ENCODE measurements at regions not wholly inside any gene's neighbourhood (a gene's known extent, or its start where the extent isn't known, plus 50 kb on each side); places are given as distances from the start of the nearest gene placed in this dataset.

GRCh38 chr2:795531-796041, 118.4 kb upstream of the TMEM18 start:
- Mint-ChIP-seq H3K27ac (no peak overlapping the region), H3K36me3 (no peaks in the 10 kb centered on the region), H3K4me1 (peaks cover 0 to 5% (median 0%) of the 10 kb centered on the region in 4 donors), H3K27me3 (no peaks in the 10 kb centered on the region), H3K4me3 (no peak overlapping the region), H3K9me3 (no peaks in the 10 kb centered on the region)
- Histone ChIP-seq H3K4me3 (ENCODE audit: low read depth, low read length) (no peak overlapping the region), H3K27me3 (ENCODE audit: control insufficient read depth, insufficient read depth, low read length) (no peaks in the 10 kb centered on the region), H3K4me1 (ENCODE audit: control insufficient read depth, insufficient read depth, low read length, poor library complexity, severe bottlenecking) (no peaks in the 10 kb centered on the region), H3K36me3 (ENCODE audit: control insufficient read depth, insufficient read depth, low read length) (no peaks in the 10 kb centered on the region), H3K9me3 (ENCODE audit: control insufficient read depth in 2 of 2, low read length in 2 of 2) (no peaks in the 10 kb centered on the region), H3K27ac (ENCODE audit: insufficient read depth, low read length, poor library complexity, severe bottlenecking) (no peak overlapping the region)
- no peak for ATAC-seq (ENCODE audit: low read depth in 2 of 2)
- no peak for DNase-seq

- no peaks in the 10 kb centered on the region for H3K27me3 ChIP-seq (ENCODE audit: control insufficient read depth, insufficient read depth, low read length)
- no peaks in the 10 kb centered on the region for H3K36me3 Mint-ChIP-seq
Observed at GRCh38 chr2:794554-795241, 117.5 kb upstream of the TMEM18 start.

GRCh38 chr2:793236-793635, 116.0 kb upstream of the TMEM18 start:
- Mint-ChIP-seq H3K27me3 (no peaks in the 10 kb centered on the region), H3K4me3 (no peak overlapping the region), H3K27ac (no peak overlapping the region), H3K9me3 (no peaks in the 10 kb centered on the region), H3K36me3 (peaks cover 3% of the 10 kb centered on the region), H3K4me1 (peaks cover 0 to 5% (median 0%) of the 10 kb centered on the region in 4 donors)
- H3K4me1 ChIP-seq (ENCODE audit: control insufficient read depth, insufficient read depth, low read length, poor library complexity, severe bottlenecking), result no peaks in the 10 kb centered on the region
- no peak overlapping the region for H3K4me3 ChIP-seq (ENCODE audit: low read depth, low read length)
- no peaks in the 10 kb centered on the region for H3K9me3 ChIP-seq (ENCODE audit: control insufficient read depth in 2 of 2, low read length in 2 of 2)
- no peak overlapping the region for H3K27ac ChIP-seq (ENCODE audit: insufficient read depth, low read length, poor library complexity, severe bottlenecking)
- ATAC-seq (ENCODE audit: low read depth in 2 of 2) (no peak), DNase-seq (no peak)
- no peaks in the 10 kb centered on the region for H3K27me3 ChIP-seq (ENCODE audit: control insufficient read depth, insufficient read depth, low read length)
- no peaks in the 10 kb centered on the region for H3K36me3 ChIP-seq (ENCODE audit: control insufficient read depth, insufficient read depth, low read length)

More at GRCh38 chr2:794554-795241, 117.5 kb upstream of the TMEM18 start:
- Histone ChIP-seq H3K4me1 (ENCODE audit: control insufficient read depth, insufficient read depth, low read length, poor library complexity, severe bottlenecking) (no peaks in the 10 kb centered on the region), H3K36me3 (ENCODE audit: control insufficient read depth, insufficient read depth, low read length) (no peaks in the 10 kb centered on the region), H3K4me3 (ENCODE audit: low read depth, low read length) (no peak overlapping the region), H3K9me3 (ENCODE audit: control insufficient read depth in 2 of 2, low read length in 2 of 2) (no peaks in the 10 kb centered on the region), H3K27ac (ENCODE audit: insufficient read depth, low read length, poor library complexity, severe bottlenecking) (no peak overlapping the region)
- Mint-ChIP-seq H3K9me3 (no peaks in the 10 kb centered on the region), H3K27me3 (no peaks in the 10 kb centered on the region), H3K27ac (no peak overlapping the region), H3K4me3 (no peak overlapping the region), H3K4me1 (peaks cover 0 to 5% (median 0%) of the 10 kb centered on the region in 4 donors)
- no peak for ATAC-seq (ENCODE audit: low read depth in 2 of 2)
- DNase-seq, result no peak

- H3K4me1 ChIP-seq (ENCODE audit: control insufficient read depth, insufficient read depth, low read length, poor library complexity, severe bottlenecking), result no peaks in the 10 kb centered on the region
- H3K27ac Mint-ChIP-seq, result no peak overlapping the region
- ATAC-seq (ENCODE audit: low read depth in 2 of 2), result no peak
- no peaks in the 10 kb centered on the region for H3K27me3 Mint-ChIP-seq
- no peak overlapping the region for H3K4me3 Mint-ChIP-seq
- H3K9me3 Mint-ChIP-seq, result no peaks in the 10 kb centered on the region
- no peaks in the 10 kb centered on the region for H3K9me3 ChIP-seq (ENCODE audit: control insufficient read depth in 2 of 2, low read length in 2 of 2)
- no peak for DNase-seq
- H3K27me3 ChIP-seq (ENCODE audit: control insufficient read depth, insufficient read depth, low read length), result no peaks in the 10 kb centered on the region
- H3K36me3 ChIP-seq (ENCODE audit: control insufficient read depth, insufficient read depth, low read length), result no peaks in the 10 kb centered on the region
- H3K36me3 Mint-ChIP-seq, result peaks cover 3% of the 10 kb centered on the region
- H3K4me3 ChIP-seq (ENCODE audit: low read depth, low read length), result no peak overlapping the region
- peaks cover 0 to 5% (median 0%) of the 10 kb centered on the region in 4 donors for H3K4me1 Mint-ChIP-seq
- H3K27ac ChIP-seq (ENCODE audit: insufficient read depth, low read length, poor library complexity, severe bottlenecking), result no peak overlapping the region
Observed at GRCh38 chr2:792687-793086, 115.5 kb upstream of the TMEM18 start.

- no peak overlapping the region for H3K4me3 Mint-ChIP-seq
Observed at GRCh38 chr2:790634-791245, 113.5 kb upstream of the TMEM18 start.

DNA sequence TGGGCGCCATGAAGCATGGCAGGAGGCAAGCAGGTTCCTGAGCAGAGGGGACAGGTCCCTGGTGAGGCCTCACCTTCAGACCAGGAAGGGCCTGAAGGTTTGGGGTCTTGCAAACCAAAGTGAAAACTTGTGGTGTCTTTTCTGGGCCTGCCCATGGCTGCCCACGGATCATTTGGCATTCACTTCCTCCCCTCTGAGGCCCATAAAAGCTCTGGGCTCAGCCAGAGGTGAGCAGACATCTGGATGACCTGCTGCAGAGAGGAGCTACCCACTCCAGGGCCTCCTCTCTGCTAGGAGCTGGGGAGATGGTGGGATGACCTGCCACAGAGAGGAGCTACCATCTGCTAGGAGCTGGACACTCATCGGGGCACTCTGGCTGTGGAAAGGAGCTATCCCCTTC, 112.9 kb upstream of the TMEM18 start:
- no peak overlapping the region for H3K4me3 ChIP-seq (ENCODE audit: low read depth, low read length)
- peaks cover 3% of the 10 kb centered on the region for H3K36me3 Mint-ChIP-seq
- H3K9me3 ChIP-seq (ENCODE audit: control insufficient read depth in 2 of 2, low read length in 2 of 2), result no peaks in the 10 kb centered on the region
- H3K4me1 ChIP-seq (ENCODE audit: control insufficient read depth, insufficient read depth, low read length, poor library complexity, severe bottlenecking), result no peaks in the 10 kb centered on the region
- H3K27ac ChIP-seq (ENCODE audit: insufficient read depth, low read length, poor library complexity, severe bottlenecking), result no peak overlapping the region
- no peak for DNase-seq
- H3K4me1 Mint-ChIP-seq, result peaks cover 0 to 5% (median 0%) of the 10 kb centered on the region in 4 donors
- H3K27me3 Mint-ChIP-seq, result peaks cover 5% of the 10 kb centered on the region
- H3K36me3 ChIP-seq (ENCODE audit: control insufficient read depth, insufficient read depth, low read length), result no peaks in the 10 kb centered on the region
- H3K27me3 ChIP-seq (ENCODE audit: control insufficient read depth, insufficient read depth, low read length), result no peaks in the 10 kb centered on the region
- H3K9me3 Mint-ChIP-seq, result no peaks in the 10 kb centered on the region
- no peak overlapping the region for H3K27ac Mint-ChIP-seq
- ATAC-seq (ENCODE audit: low read depth in 2 of 2), result no peak
- no peak overlapping the region for H3K4me3 Mint-ChIP-seq

More at GRCh38 chr2:790634-791245, 113.5 kb upstream of the TMEM18 start:
- Mint-ChIP-seq H3K4me1 (peaks cover 0 to 5% (median 0%) of the 10 kb centered on the region in 4 donors), H3K27me3 (peaks cover 2% of the 10 kb centered on the region), H3K36me3 (peaks cover 3% of the 10 kb centered on the region), H3K27ac (no peak overlapping the region), H3K9me3 (no peaks in the 10 kb centered on the region)
- H3K36me3 ChIP-seq (ENCODE audit: control insufficient read depth, insufficient read depth, low read length), result no peaks in the 10 kb centered on the region
- DNase-seq, result no peak
- no peaks in the 10 kb centered on the region for H3K27me3 ChIP-seq (ENCODE audit: control insufficient read depth, insufficient read depth, low read length)
- no peak overlapping the region for H3K4me3 ChIP-seq (ENCODE audit: low read depth, low read length)
- ATAC-seq (ENCODE audit: low read depth in 2 of 2), result no peak
- no peak overlapping the region for H3K27ac ChIP-seq (ENCODE audit: insufficient read depth, low read length, poor library complexity, severe bottlenecking)
- H3K4me1 ChIP-seq (ENCODE audit: control insufficient read depth, insufficient read depth, low read length, poor library complexity, severe bottlenecking), result no peaks in the 10 kb centered on the region
- no peaks in the 10 kb centered on the region for H3K9me3 ChIP-seq (ENCODE audit: control insufficient read depth in 2 of 2, low read length in 2 of 2)

- H3K4me3 Mint-ChIP-seq, result no peak overlapping the region
Observed at GRCh38 chr2:789529-789928, 112.3 kb upstream of the TMEM18 start.

More at GRCh38 chr2:789529-789928, 112.3 kb upstream of the TMEM18 start:
- peaks cover 0 to 5% (median 0%) of the 10 kb centered on the region in 4 donors for H3K4me1 Mint-ChIP-seq
- Histone ChIP-seq H3K36me3 (ENCODE audit: control insufficient read depth, insufficient read depth, low read length) (no peaks in the 10 kb centered on the region), H3K27me3 (ENCODE audit: control insufficient read depth, insufficient read depth, low read length) (no peaks in the 10 kb centered on the region), H3K9me3 (ENCODE audit: control insufficient read depth in 2 of 2, low read length in 2 of 2) (no peaks in the 10 kb centered on the region), H3K27ac (ENCODE audit: insufficient read depth, low read length, poor library complexity, severe bottlenecking) (no peak overlapping the region), H3K4me3 (ENCODE audit: low read depth, low read length) (no peak overlapping the region), H3K4me1 (ENCODE audit: control insufficient read depth, insufficient read depth, low read length, poor library complexity, severe bottlenecking) (no peaks in the 10 kb centered on the region)
- H3K27ac Mint-ChIP-seq, result no peak overlapping the region
- no peak for DNase-seq
- peaks cover 5% of the 10 kb centered on the region for H3K27me3 Mint-ChIP-seq
- ATAC-seq (ENCODE audit: low read depth in 2 of 2), result peak in 1 of 2 donors; percentile 12
- H3K9me3 Mint-ChIP-seq, result no peaks in the 10 kb centered on the region
- H3K36me3 Mint-ChIP-seq, result peaks cover 3% of the 10 kb centered on the region
